ACHN (cell line): ENCODE measurements at regions not wholly inside any gene's neighbourhood (a gene's known extent, or its start where the extent isn't known, plus 50 kb on each side); places are given as distances from the start of the nearest gene placed in this dataset.

Source experiments
- DNase-seq: peaks from one replicate; pipeline ENCODE4 v3.0.0-alpha.2; 2015
- in situ Hi-C: cut with HindIII; loops from 2 replicates; pipeline ENCODE4 v1.10.0; 2017; ENCODE audit warnings: low sequenced_read_pairs, low pct_ligation_motif_present, low pct_unique_long_range_greater_than_20kb

- in situ Hi-C loops, result no loop called here
Observed at GRCh38 chr7:159272739-159273138, 128.1 kb upstream of the VIPR2 start.

DNA sequence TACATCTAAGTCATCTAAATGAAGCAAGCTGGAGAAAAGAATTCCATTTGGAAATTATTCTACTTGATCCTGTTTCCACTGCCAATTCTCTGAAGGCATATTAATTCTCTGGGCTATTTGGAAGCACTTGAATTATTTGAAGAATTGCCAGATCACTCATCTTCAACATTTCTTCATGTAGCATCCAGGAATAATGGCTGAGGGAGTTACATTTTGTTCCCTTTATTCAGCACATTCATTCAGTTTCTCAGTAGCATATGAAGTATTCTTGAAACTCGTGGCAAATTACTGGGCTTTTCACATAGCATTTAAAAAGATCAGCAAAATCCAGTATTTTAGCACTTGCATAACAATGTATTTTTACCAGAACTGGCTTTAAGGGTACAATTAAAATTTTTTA is 127.1 kb upstream of the VIPR2 start:
- in situ Hi-C loops, result no loop called here
- no peak for DNase-seq

More at GRCh38 chr7:159272739-159273138, 128.1 kb upstream of the VIPR2 start:
- DNase-seq, result no peak

- DNase-seq, result no peak
- in situ Hi-C loops, result no loop called here
Observed at GRCh38 chr7:159269745-159270144, 125.1 kb upstream of the VIPR2 start.

- DNase-seq, result no peak
- in situ Hi-C loops, result no loop called here
Observed at GRCh38 chr7:159263430-159263829, 118.8 kb upstream of the VIPR2 start.

DNA sequence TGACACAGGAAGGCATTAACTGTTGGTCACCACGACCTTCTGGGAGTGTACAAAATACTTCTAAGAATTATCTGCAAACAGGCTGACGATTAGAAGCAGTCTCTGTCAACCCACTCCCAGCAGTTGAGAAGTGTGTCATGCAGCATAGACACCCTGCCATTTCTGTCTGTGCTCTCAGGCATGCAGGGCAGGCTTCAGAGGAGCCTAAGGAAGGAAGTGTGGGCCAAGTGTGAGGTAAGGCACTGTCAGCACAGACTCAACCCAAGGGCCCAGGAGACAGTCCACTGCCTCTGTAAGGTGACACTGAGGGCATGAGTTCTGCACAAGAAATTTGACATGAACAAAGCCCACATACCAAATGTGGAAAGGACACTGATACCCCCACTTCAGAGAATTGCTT is 109.0 kb upstream of the VIPR2 start:
- DNase-seq, result no peak
- in situ Hi-C loops, result no loop called here

- DNase-seq, result no peak
- in situ Hi-C loops, result no loop called here
Observed at GRCh38 chr7:159250471-159250870, 105.8 kb upstream of the VIPR2 start.

DNA sequence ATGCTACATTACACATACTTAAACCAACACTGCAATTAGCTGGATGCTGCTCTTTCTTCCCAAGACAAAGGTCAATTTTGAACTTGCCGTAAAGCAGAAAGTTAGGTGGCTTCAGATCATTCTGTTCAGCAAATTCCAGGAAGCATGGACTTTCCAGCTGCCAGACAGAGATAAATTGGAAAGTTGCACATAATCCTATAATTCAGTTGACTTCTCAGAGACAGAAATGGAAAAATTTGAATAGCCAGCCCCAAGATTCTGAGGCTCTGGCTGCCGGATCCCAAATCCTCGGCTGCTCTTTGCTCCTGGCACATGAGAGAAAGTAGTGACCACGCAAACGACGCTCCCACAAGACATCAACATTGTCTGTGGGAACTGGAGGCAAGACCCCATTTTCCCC is 105.0 kb upstream of the VIPR2 start:
- in situ Hi-C loops, result no loop called here
- DNase-seq, result no peak

GRCh38 chr7:159247910-159248309 is 103.2 kb upstream of the VIPR2 start:
- no peak for DNase-seq
- in situ Hi-C loops, result no loop called here

DNA sequence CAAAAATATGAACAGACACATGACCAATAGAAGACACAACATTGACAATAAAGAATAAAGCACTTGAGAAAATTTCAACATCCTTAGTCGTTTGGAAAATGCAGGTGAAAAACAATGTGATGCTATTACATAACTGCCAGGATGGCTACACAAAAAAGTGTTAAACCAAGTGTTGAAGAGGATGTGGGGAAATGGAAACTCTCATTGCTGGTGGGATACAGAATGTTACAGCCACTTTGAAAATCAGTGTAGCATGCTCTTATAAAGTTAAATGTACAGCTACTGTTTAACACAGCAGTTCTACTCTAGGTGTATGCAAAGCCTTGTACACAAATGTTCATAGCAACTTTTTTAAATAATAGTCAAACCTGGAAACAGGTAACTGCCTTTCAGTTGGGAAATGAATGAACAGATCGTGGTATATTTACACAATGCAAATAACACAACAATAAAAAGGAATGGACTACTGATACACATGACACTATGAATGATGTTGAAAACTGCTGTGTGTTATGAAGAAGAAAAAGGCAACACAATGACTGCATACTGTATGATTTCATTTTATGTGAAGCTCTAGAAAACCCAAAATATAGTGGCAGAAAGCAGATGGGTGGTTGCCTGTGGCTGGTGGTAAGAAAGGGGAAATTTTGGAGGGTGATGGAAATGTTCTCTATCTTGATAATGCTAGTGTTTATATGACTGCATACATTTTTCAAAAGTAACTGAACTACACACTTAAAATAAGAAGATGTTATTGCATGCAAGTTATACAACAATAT is 102.2 kb upstream of the VIPR2 start:
- in situ Hi-C loops, result no loop called here
- no peak for DNase-seq

DNA sequence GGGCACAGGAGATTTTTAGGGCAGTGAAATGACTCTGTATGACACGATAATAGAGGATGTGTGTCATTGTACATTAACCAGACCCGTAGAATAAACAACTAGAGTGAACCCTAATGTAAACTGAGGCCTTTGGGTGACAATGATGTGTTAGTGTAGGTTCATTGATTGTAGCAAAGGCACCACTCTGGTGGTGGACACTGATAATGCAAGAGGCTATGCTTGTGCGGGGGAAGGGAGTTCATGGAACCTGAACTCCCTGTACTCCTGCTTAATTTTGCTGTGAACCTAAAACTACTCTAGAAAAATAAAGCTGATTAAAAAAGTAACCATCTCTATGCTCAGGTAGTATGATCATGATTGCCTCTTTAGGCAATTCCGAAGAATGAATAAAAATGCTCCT is 96.3 kb upstream of the VIPR2 start:
- no peak for DNase-seq
- in situ Hi-C loops, result no loop called here

DNA sequence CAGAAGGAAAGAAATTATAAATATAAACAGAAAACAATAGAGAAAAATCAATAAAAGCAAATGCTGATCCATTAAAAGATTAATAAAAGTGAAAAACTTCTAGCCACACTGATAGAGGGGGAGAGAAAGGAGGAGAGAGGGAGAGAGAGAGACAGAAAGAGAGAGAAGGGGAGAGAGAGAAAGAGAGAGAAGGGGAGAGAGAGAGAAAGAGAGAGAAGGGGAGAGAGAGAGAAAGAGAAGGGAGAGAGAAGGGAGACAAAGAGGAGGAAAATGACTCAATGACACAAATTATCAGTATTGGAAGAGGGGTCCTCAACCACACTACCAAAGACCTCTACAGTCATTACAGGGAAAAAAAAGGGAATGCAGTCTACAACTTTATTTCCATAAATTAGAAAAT is 94.4 kb upstream of the VIPR2 start:
- in situ Hi-C loops, result no loop called here
- no peak for DNase-seq

- in situ Hi-C loops, result no loop called here
- no peak for DNase-seq
Observed at GRCh38 chr7:159238541-159238940, 93.9 kb upstream of the VIPR2 start.

DNA sequence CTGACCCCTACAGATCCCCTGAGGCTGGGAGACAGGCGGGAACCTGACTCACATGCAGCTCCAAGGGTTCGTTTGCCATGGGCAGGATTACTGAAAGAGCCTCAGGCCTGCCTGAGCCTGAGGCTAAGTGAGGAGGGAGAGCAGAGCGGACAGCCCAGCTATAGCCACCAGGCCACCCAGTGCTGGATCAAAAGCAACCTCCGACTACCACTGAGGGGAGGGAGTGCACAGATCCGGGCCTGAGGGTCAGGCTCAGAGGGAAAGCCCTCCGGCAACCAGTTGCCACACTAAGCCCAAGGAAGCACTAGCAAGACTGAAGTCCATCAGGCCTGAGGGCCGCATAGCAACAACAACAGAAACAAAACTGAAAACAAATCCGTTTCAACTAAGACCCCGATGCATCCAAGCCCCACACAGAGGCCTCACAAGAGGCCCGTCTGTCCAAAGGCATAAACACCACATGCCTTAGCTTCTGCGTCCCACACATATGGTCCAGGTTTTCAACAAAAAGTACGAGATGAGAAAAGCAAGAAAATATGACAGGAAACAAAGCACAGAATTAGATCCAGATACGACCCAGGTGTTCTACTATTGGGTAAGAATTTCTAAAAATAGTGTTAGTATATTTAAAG is 92.5 kb upstream of the VIPR2 start:
- in situ Hi-C loops, result no loop called here

GRCh38 chr7:159231017-159231416 is 86.3 kb upstream of the VIPR2 start:
- in situ Hi-C loops, result no loop called here

More for the DNA sequence above, 92.5 kb upstream of the VIPR2 start:
- no peak for DNase-seq

GRCh38 chr7:159229683-159230475 is 85.2 kb upstream of the VIPR2 start:
- in situ Hi-C loops, result no loop called here
- DNase-seq, result no peak

More at GRCh38 chr7:159231017-159231416, 86.3 kb upstream of the VIPR2 start:
- no peak for DNase-seq

DNA sequence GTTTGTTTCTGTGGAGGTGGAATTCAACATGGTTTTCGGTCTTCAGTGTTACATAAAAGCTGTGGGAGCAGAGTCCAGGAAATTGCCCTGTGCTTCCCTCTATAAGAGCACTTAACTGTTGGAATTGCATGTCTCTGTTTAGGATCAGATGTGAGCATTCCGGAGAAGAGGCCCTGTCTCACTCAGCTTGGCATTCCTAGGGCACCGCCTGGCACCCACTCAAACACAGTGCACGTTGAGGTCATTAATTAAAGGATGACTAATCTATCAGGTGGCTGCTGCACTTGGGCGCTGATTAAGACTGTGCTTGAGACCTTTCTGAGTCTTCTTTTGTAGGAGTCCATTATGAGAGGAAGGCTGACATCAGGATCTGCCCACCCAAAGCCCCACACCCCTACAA is 82.8 kb upstream of the VIPR2 start:
- no peak for DNase-seq

GRCh38 chr7:159226011-159226702 is 81.5 kb upstream of the VIPR2 start:
- DNase-seq, result no peak
- in situ Hi-C loops, result no loop called here

More for the DNA sequence above, 82.8 kb upstream of the VIPR2 start:
- in situ Hi-C loops, result no loop called here

- in situ Hi-C loops, result no loop called here
Observed at GRCh38 chr7:159218607-159219006, 73.9 kb upstream of the VIPR2 start.

GRCh38 chr7:159218170-159218569 is 73.5 kb upstream of the VIPR2 start:
- in situ Hi-C loops, result no loop called here
- DNase-seq, result no peak

More at GRCh38 chr7:159218607-159219006, 73.9 kb upstream of the VIPR2 start:
- DNase-seq, result no peak
